Osteoblast (primary cell): ENCODE measurements at regions not wholly inside any gene's neighbourhood (a gene's known extent, or its start where the extent isn't known, plus 50 kb on each side); places are given as distances from the start of the nearest gene placed in this dataset.

Source experiments
- DNase-seq: peaks from one replicate; pipeline ENCODE4 v3.0.0; 2011; ENCODE audit warnings: low spot score, mixed read lengths; ENCODE audit not compliant: insufficient read length; ENCODE audit errors: missing footprints
- H2AFZ ChIP-seq: 2 replicates; pipeline ENCODE4 v1.6.0; 2011; ENCODE audit warnings: mild to moderate bottlenecking, low read length
- H3K27ac ChIP-seq: 2 replicates; pipeline ENCODE4 v1.5.1; 2011; ENCODE audit warnings: mild to moderate bottlenecking, low read depth, low read length, moderate library complexity
- H3K27me3 ChIP-seq: 2 replicates; pipeline ENCODE4 v1.6.0; 2012; ENCODE audit warnings: mild to moderate bottlenecking, control low read depth, inconsistent platforms, low read length, moderate library complexity; ENCODE audit not compliant: insufficient read depth
- H3K36me3 ChIP-seq: 2 replicates; pipeline ENCODE4 v1.5.1; 2011; ENCODE audit warnings: mild to moderate bottlenecking, low read length, control low read depth, moderate library complexity; ENCODE audit not compliant: insufficient read depth
- H3K4me1 ChIP-seq: 2 replicates; pipeline ENCODE4 v1.5.1; 2011; ENCODE audit warnings: mild to moderate bottlenecking, low read length, control low read depth, moderate library complexity; ENCODE audit not compliant: insufficient read depth
- H3K4me2 ChIP-seq: 2 replicates; pipeline ENCODE4 v1.6.0; 2011; ENCODE audit warnings: mild to moderate bottlenecking, low read length; ENCODE audit not compliant: insufficient read depth
- H3K4me3 ChIP-seq: fragments of 200-600 bp; sonication (generic); 3 replicates; pipeline ENCODE4 v1.5.1; 2012; ENCODE audit warnings: mild to moderate bottlenecking, low read length, inconsistent platforms; ENCODE audit not compliant: insufficient read depth
- H3K79me2 ChIP-seq: 2 replicates; pipeline ENCODE4 v1.6.0; 2012; ENCODE audit warnings: mild to moderate bottlenecking, low read length, control low read depth, inconsistent platforms; ENCODE audit not compliant: insufficient read depth
- H3K9me3 ChIP-seq: 2 replicates; pipeline ENCODE4 v1.5.1; 2011; ENCODE audit warnings: low read depth, low read length, control low read depth
- H4K20me1 ChIP-seq: 2 replicates; pipeline ENCODE4 v1.6.0; 2012; ENCODE audit warnings: mild to moderate bottlenecking, low read length, control low read depth; ENCODE audit not compliant: insufficient read depth
- TF ChIP-seq, protein P1 (sequence below): IDR thresholded peaks from 2 replicates; pipeline ENCODE4 v1.5.1; 2011; ENCODE audit warnings: mild to moderate bottlenecking, low read depth, low read length, moderate library complexity; ENCODE audit errors: extremely low read depth

- Histone ChIP-seq H3K4me3 (no peak overlapping the region), H3K27ac (no peak overlapping the region), H4K20me1 (no peaks in the 10 kb centered on the region), H3K36me3 (no peaks in the 10 kb centered on the region), H3K4me1 (peaks cover 7% of the 10 kb centered on the region), H3K79me2 (no peaks in the 10 kb centered on the region), H2AFZ (no peak overlapping the region), H3K27me3 (no peaks in the 10 kb centered on the region), H3K9me3 (no peaks in the 10 kb centered on the region), H3K4me2 (no peak overlapping the region)
- TF ChIP-seq, protein P1, sequence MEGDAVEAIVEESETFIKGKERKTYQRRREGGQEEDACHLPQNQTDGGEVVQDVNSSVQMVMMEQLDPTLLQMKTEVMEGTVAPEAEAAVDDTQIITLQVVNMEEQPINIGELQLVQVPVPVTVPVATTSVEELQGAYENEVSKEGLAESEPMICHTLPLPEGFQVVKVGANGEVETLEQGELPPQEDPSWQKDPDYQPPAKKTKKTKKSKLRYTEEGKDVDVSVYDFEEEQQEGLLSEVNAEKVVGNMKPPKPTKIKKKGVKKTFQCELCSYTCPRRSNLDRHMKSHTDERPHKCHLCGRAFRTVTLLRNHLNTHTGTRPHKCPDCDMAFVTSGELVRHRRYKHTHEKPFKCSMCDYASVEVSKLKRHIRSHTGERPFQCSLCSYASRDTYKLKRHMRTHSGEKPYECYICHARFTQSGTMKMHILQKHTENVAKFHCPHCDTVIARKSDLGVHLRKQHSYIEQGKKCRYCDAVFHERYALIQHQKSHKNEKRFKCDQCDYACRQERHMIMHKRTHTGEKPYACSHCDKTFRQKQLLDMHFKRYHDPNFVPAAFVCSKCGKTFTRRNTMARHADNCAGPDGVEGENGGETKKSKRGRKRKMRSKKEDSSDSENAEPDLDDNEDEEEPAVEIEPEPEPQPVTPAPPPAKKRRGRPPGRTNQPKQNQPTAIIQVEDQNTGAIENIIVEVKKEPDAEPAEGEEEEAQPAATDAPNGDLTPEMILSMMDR, result no peak
- no peak for DNase-seq
These were observed 349.0 kb upstream of the TNP1 start for GRCh38 chr2:217208867-217209266.

GRCh38 chr2:217207699-217208010 lies 347.8 kb upstream of the TNP1 start:
- no peak overlapping the region for H3K27ac ChIP-seq

GRCh38 chr2:217206907-217207698 lies 347.2 kb upstream of the TNP1 start:
- no peak for DNase-seq
- TF ChIP-seq, protein P1, result no peak
- no peak overlapping the region for H3K27ac ChIP-seq
- H3K4me3 ChIP-seq, result no peak overlapping the region
- H2AFZ ChIP-seq, result no peak overlapping the region
- H4K20me1 ChIP-seq, result no peaks in the 10 kb centered on the region
- H3K27me3 ChIP-seq, result no peaks in the 10 kb centered on the region
- H3K9me3 ChIP-seq, result peaks cover 1% of the 10 kb centered on the region
- no peaks in the 10 kb centered on the region for H3K79me2 ChIP-seq
- no peaks in the 10 kb centered on the region for H3K36me3 ChIP-seq
- no peak overlapping the region for H3K4me2 ChIP-seq
- peaks cover 7% of the 10 kb centered on the region for H3K4me1 ChIP-seq

More at GRCh38 chr2:217207699-217208010, 347.8 kb upstream of the TNP1 start:
- peaks cover 7% of the 10 kb centered on the region for H3K4me1 ChIP-seq
- no peak overlapping the region for H3K4me2 ChIP-seq
- H4K20me1 ChIP-seq, result no peaks in the 10 kb centered on the region
- H3K79me2 ChIP-seq, result no peaks in the 10 kb centered on the region
- peaks cover 1% of the 10 kb centered on the region for H3K9me3 ChIP-seq
- no peaks in the 10 kb centered on the region for H3K27me3 ChIP-seq
- TF ChIP-seq, protein P1, result no peak
- no peak overlapping the region for H3K4me3 ChIP-seq
- no peak for DNase-seq
- no peak overlapping the region for H2AFZ ChIP-seq
- no peaks in the 10 kb centered on the region for H3K36me3 ChIP-seq

DNA sequence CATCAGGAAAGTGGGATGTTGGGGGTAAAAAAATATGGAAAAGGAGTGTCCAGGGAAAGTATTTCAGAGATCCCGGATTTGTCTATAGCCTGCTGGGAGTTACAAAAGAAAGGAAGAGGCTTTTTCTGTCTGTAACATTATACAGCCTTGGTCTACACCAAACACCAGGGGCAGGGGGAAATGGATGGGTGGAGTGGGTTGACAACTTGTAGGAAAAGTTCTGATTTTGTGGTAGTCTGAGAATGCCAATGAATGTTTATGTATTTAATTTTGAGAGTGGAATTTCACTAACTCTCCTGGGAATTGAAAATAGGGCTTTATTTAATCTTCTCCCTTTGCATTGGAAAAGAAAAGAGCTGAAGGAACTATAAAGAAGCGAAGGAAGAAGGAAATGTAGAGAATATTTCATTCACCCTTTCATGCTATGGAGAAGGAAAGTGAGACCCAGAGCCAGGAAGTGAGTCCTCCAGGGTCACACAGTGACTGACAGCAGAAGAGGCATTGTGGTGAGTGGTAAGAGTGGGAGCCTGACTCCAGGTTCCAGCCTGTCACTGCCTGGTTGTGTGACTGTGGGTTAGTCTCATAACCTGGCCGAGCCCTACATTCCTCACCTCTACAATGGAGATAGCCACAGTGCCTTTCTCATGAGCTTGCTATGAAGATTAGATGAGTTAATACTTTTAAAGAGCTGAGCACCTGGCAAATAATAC lies 346.3 kb upstream of the TNP1 start:
- Histone ChIP-seq H3K4me1 (peaks cover 7% of the 10 kb centered on the region), H3K9me3 (peaks cover 1% of the 10 kb centered on the region), H3K27ac (no peak overlapping the region), H3K79me2 (no peaks in the 10 kb centered on the region), H3K4me2 (no peak overlapping the region), H2AFZ (no peak overlapping the region), H3K4me3 (no peak overlapping the region), H3K36me3 (no peaks in the 10 kb centered on the region), H4K20me1 (no peaks in the 10 kb centered on the region), H3K27me3 (no peaks in the 10 kb centered on the region)
- TF ChIP-seq, protein P1, result no peak
- DNase-seq, result no peak
